ENCODE measurements at regions not wholly inside any gene's neighbourhood (a gene's known extent, or its start where the extent isn't known, plus 50 kb on each side); places are given as distances from the start of the nearest gene placed in this dataset.

DNA sequence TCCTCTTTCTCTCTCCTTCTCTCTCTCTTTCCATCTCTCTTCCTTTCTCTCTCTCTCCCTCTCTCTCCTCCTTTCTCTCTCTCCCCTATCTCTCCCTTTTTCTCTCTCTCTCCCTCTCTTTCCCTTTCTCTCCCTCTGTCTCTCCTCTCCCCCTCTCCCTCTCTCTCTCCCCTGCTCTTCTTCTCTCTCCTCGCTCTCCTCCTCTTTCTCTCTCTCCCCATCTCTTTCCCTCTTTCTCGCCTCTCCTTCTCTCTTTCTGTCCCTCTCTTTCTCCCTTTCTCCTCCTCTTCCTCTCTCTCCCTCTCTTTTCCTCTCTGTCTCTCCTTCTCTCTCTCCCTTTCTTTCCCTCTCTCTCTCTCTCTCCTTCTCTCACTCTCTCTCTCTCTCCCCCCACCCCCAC, 196.6 kb downstream of the UQCRFS1 start:
- no peak for DNase-seq (ENCODE audit: low read depth)
- TF ChIP-seq, protein P1, sequence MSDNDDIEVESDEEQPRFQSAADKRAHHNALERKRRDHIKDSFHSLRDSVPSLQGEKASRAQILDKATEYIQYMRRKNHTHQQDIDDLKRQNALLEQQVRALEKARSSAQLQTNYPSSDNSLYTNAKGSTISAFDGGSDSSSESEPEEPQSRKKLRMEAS (IDR thresholded peaks at IDR 0.05; ENCODE audit: low read depth, low read length) = no peak
- TF ChIP-seq POLR2A (IDR thresholded peaks at IDR 0.05; ENCODE audit: extremely low read depth, insufficient read length) = no peak
- TF ChIP-seq, protein P2, sequence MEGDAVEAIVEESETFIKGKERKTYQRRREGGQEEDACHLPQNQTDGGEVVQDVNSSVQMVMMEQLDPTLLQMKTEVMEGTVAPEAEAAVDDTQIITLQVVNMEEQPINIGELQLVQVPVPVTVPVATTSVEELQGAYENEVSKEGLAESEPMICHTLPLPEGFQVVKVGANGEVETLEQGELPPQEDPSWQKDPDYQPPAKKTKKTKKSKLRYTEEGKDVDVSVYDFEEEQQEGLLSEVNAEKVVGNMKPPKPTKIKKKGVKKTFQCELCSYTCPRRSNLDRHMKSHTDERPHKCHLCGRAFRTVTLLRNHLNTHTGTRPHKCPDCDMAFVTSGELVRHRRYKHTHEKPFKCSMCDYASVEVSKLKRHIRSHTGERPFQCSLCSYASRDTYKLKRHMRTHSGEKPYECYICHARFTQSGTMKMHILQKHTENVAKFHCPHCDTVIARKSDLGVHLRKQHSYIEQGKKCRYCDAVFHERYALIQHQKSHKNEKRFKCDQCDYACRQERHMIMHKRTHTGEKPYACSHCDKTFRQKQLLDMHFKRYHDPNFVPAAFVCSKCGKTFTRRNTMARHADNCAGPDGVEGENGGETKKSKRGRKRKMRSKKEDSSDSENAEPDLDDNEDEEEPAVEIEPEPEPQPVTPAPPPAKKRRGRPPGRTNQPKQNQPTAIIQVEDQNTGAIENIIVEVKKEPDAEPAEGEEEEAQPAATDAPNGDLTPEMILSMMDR (IDR thresholded peaks at IDR 0.05; ENCODE audit: low read depth, low read length) = no peak
- no peak for TF ChIP-seq MYC (IDR thresholded peaks at IDR 0.05; ENCODE audit: low read depth, low read length)
- no peak overlapping the region for H3K4me3 ChIP-seq (ENCODE audit: low read depth, low read length)

DNA sequence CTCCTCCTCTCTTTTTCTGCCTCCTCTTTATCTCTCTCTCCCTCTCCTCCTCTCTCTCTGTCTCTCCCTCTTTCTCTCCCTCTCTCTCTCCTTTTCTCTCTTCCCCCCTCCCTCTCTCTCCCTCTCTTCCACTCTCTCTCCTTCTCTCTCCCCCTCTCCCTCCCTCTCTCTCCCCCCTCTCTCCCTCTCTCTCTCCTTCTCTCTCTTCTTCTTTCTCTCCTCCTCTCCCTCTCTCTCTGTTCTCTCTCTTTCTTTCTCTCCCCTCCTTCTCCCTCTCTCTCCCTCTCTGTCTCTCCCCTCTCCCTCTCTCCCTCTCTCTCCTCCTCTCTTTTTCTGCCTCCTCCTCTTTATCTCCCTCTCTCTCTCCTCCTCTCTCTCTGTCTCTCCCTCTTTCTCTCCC, 197.4 kb downstream of the UQCRFS1 start:
- no peak for DNase-seq (ENCODE audit: low read depth)
- TF ChIP-seq, protein P2 (IDR thresholded peaks at IDR 0.05; ENCODE audit: low read depth, low read length) = no peak
- TF ChIP-seq POLR2A (IDR thresholded peaks at IDR 0.05; ENCODE audit: extremely low read depth, insufficient read length) = no peak
- TF ChIP-seq, protein P1 (IDR thresholded peaks at IDR 0.05; ENCODE audit: low read depth, low read length) = no peak
- no peak for TF ChIP-seq MYC (IDR thresholded peaks at IDR 0.05; ENCODE audit: low read depth, low read length)

DNA sequence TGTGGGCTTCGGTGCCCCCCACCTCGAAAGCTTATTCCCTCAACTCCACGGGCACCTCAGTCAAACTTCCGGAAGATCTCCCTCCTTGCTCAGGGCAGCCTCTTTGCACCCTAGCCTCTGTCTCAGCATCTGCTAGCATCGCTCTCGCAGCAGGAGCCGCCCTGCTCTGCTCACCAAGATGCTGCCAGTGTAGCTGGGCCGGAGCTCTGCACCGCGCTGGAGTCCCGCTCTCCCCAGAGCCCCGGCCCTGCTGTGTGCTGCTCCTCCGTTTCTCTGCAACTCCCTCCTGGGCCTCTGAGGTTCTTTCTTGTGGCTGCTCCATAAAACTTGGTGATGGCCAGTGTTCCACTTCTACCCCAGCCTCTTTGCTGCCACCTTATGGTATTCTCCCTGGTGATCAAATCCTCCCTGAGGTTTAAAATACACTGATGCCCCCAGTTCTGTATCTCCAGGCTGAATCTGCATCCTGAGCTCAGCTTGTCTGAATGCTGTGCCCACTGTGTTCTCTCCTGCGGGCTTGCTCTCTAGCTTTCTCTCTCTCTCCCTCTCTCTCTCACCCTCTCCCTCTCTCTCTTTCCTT, 198.0 kb downstream of the UQCRFS1 start:
- DNase-seq (ENCODE audit: low read depth) = peak; percentile 12
- H3K4me3 ChIP-seq (ENCODE audit: low read depth, low read length) = no peak overlapping the region
- TF ChIP-seq, protein P1 (IDR thresholded peaks at IDR 0.05; ENCODE audit: low read depth, low read length) = no peak
- TF ChIP-seq, protein P2 (IDR thresholded peaks at IDR 0.05; ENCODE audit: low read depth, low read length) = no peak

More for the DNA sequence above, 197.4 kb downstream of the UQCRFS1 start:
- no peak overlapping the region for H3K4me3 ChIP-seq (ENCODE audit: low read depth, low read length)

DNA sequence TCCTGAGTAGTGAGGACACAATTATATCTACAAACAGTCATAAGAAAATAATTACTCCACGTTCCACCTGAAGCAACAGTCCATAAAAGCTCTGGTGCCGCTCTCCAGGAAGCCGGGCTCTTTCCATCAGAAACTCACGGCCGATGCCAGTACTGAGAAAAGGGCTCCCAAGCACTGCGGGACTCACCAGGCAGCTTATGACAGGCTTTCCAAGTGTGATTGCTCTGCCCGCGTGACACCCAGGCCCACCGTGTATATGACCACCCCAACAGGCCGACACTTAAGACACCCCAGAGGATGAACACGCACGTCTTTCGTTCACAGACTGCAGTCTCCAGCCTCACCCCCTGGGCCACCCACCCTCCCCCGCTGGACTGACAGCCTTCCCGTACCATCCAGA, 199.0 kb downstream of the UQCRFS1 start:
- H3K4me3 ChIP-seq (ENCODE audit: low read depth, low read length) = no peak overlapping the region
- TF ChIP-seq, protein P1 (IDR thresholded peaks at IDR 0.05; ENCODE audit: low read depth, low read length) = no peak
- TF ChIP-seq POLR2A (IDR thresholded peaks at IDR 0.05; ENCODE audit: extremely low read depth, insufficient read length) = no peak
- TF ChIP-seq MYC (IDR thresholded peaks at IDR 0.05; ENCODE audit: low read depth, low read length) = no peak
- TF ChIP-seq, protein P2 (IDR thresholded peaks at IDR 0.05; ENCODE audit: low read depth, low read length) = no peak
- DNase-seq (ENCODE audit: low read depth) = no peak

DNA sequence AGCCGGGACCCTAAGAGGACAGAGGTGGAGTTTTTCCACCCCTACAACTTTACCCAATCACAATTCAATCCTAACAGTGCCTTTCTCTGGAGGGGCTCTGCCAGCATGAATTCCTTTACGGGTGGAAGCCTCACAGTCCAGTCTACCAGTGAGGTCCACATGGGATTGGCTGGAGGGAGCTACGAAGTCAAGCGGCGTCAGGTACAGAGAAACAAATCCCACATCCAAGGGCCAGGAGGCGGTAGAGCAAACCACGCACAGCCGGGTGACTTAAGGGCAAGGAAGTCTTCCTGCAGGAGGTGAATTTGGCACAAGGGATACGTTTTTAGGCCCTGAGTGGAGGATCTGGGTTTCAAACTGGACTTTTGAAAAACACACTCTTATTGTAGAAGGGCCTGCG, 199.6 kb downstream of the UQCRFS1 start:
- H3K4me3 ChIP-seq (ENCODE audit: low read depth, low read length) = no peak overlapping the region
- no peak for TF ChIP-seq POLR2A (IDR thresholded peaks at IDR 0.05; ENCODE audit: extremely low read depth, insufficient read length)
- TF ChIP-seq, protein P2 (IDR thresholded peaks at IDR 0.05; ENCODE audit: low read depth, low read length) = no peak
- TF ChIP-seq, protein P1 (IDR thresholded peaks at IDR 0.05; ENCODE audit: low read depth, low read length) = no peak
- DNase-seq (ENCODE audit: low read depth) = no peak
